ENCODE measurements at regions not wholly inside any gene's neighbourhood (a gene's known extent, or its start where the extent isn't known, plus 50 kb on each side); places are given as distances from the start of the nearest gene placed in this dataset.
"Not testable (repeated sequence)": the region's sequence is repeated elsewhere in the genome, so short reads cannot be mapped to it uniquely, and the experiment has no call there.

DNA sequence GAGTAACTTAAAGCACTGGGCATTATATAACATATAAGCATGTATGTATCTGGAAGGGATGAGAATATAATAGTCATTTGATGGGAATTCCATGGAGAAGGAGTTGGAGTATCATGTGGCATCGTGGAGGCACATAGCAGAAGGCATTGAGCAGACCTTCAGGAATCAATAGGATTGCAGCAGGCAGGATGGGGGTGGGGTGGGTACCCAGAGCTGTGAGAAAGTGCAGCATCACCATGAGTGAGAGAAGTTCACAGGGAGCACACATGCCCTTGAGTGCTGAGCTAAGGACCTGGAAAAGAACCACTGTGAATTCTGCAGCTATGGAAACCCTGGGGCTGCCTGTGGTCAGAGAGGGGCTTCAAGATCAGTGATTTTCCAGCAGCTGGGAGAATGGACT lies 57.3 kb downstream of the MED10 start:
- DNase-seq, result no peak

- DNase-seq, result no peak
Measured at GRCh38 chr5:6319116-6319515, 59.2 kb downstream of the MED10 start.

GRCh38 chr5:6317116-6317798 lies 61.1 kb downstream of the MED10 start:
- no peak for DNase-seq

- DNase-seq, result no peak
Measured at GRCh38 chr5:6315580-6315979, 62.8 kb downstream of the MED10 start.

DNA sequence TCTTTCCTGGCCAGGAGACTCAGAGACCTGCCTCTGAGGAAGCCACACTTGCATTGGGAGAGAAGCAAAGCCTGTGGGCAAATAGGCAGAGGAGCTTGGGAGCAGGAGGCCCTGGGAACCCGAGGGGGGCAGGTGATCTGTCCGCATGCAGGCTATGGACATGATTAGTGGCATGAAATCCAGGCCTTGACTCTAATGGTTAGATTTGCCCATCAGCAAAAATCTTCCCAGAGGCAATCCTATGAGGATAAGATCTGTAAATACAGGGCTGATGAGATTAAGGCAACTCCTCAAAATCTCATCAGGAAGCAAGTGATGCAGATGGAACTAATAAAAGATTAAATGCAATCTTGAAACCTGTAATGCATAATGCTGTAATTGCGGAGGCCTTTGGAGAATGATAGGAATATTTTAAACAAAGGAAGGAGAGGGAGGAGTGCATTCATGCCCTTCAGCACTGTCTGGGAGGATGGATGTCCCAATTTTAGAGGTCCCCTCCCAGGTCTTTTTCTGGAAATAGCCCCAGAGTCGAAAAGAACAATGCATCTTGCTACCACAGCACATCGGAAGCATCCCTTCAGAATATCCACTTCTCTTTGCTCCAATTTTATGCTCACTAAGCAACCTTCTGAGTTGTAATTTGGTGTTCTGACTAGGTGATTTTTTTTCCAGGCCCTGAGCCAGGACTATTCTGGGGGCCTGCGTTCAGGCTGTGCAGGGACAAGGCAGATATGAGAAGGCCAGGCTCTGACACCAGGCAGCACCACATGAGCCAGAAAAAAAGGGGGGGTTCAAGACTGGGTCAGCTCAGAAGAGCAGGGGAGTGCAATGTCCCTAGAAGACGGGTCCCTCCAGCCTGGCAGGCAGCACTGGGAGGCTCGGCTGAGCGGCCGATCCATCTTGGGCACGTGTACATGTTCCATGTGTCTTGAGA lies 66.5 kb downstream of the MED10 start:
- DNase-seq, result no peak

GRCh38 chr5:6309949-6310348 lies 68.4 kb downstream of the MED10 start:
- DNase-seq, result no peak

DNA sequence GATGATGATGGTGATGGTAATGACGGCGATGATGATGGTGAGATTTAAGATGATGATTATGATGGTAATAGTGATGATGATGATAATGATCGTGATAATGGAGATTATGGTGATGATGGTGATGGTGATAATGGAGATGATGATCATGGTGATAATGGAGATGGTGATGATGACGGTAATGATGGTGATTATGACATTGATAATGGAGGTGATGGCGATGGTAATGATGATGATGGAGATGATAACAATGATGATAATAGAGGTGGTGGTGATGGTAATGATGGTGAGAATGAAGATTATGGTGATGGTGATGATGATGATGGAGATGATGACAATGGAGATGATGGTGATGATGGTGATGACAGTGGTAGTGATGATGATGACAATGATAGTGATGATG lies 69.7 kb downstream of the MED10 start:
- no peak for DNase-seq

- peak; percentile 8 to 67 for DNase-seq
Measured at GRCh38 chr5:6307304-6307703, 71.0 kb downstream of the MED10 start.

DNA sequence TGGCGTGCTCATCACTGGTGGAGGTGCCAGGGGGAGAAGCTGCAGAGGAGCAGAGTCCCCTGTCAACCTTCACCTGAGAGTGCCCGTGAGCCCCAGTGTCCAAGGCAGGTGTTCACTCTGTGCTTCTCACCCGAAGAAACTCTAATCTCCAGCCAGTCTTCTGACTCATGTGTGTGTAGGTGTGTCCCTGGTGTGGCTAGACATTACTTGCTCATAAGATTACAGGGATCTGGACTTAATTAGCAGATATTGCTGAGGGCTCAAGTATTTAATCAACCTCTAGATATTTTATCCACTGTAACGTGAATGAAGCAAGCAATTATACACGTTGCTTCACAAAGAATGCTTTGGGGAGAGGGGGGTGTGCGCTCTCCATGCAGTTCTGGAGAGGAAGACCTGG lies 72.5 kb downstream of the MED10 start:
- DNase-seq, result no peak

DNA sequence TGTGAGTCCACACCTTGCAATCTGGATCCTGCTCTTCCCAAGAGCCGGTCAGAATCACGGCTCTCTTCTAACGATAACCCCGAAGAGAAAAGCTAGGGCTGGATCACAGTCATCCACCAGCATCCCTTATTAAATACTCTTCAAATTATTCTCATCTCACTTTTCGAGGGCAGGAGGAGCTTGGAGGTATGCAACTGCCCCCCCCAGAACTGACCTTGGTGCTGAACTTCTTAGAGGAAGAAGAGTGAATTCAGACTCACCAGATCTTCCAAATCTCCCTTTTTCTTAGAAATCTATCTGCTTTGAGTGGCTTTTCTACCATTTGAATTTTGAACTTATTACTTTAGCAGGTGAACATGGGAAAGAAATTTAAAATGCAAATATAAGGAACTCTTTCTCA lies 75.7 kb downstream of the MED10 start:
- no peak for DNase-seq

- peak; percentile 19 to 80 for DNase-seq
Measured at GRCh38 chr5:6302075-6302474, 76.3 kb downstream of the MED10 start.

- DNase-seq, result no peak
Measured at GRCh38 chr5:6296524-6296923, 81.8 kb downstream of the MED10 start.

DNA sequence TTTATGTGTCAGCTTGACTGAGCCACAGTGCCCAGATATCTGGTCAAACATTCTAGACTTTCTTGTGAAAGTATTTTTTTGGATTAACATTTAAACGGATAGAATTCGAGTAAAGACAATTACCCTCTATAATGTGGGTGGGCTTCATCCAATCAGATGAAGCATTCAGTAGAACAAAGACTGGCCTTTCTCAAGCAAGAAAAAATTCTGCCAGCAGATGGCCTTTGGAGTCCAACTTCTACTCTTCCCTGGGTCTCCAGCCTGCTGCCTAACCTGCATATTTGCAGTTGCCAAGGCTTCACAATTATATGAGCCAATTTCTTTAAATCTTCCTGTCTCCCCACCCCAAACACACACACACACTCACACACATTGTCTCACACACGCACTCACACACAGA lies 86.4 kb downstream of the MED10 start:
- DNase-seq, result peak; percentile 62 to 89

- no peak for DNase-seq
Measured at GRCh38 chr5:6289239-6289638, 89.1 kb downstream of the MED10 start.

- DNase-seq, result no peak
Measured at GRCh38 chr5:6287176-6287575, 91.2 kb downstream of the MED10 start.

GRCh38 chr5:6286404-6286803 lies 91.9 kb downstream of the MED10 start:
- DNase-seq, result no peak

DNA sequence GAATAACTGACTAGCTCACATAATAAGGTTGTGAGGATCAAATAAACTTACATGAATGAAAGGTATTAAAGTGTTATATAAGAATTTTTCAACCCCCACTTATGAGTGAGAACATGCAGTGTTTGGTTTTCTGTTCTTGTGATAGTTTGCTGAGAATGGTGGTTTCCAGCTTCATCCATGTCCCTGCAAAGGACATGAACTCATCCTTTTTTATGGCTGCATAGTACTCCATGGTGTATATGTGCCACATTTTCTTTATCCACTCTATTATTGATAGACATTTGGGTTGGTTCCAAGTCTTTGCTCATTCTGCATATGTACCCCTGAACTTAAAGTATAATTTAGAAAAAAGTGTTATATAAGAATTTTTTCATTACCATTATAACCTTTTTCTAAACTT lies 93.9 kb downstream of the MED10 start:
- not testable (repeated sequence) for DNase-seq

DNA sequence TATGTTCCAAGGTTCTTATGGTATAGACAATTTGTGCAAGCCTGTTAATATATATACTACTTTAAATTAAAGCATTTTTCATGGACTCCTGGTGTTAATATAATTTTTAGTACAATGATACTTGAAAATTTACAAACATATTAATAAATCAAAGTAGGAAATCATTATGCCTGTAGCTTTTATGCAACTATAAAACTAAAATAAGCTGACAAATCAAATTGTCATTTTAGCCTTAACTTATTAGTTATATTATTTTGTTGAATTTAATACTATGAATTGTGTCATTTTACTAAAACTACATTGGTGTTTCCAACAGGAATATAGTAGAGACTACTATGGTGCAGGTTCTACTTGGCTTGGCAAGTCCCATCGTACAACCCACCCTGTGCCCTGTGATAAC lies 96.0 kb downstream of the MED10 start:
- DNase-seq, result no peak

GRCh38 chr5:6281818-6282217 lies 96.5 kb downstream of the MED10 start:
- no peak for DNase-seq

- no peak for DNase-seq
Measured at GRCh38 chr5:6280425-6281100, 97.8 kb downstream of the MED10 start.

DNA sequence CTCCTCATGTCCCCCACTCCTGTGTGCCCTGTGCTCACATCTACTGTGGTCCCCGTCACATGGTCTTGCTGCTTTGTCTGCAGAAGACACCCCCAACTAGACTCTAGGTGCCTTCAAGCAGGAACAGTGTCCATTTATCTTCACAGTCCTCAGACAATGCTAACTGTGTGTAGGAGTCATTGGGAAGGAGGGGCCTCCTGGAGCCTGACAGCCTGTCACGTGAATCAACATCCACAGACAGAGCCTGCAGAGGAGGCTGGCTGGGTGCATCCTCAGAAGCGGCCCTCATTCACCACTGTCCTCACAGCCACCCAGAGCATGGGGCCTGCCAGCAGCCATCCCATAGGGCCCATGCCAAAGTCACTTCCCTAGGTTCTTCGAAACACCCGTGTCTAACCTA lies 98.7 kb downstream of the MED10 start:
- DNase-seq, result no peak

- DNase-seq, result no peak
Measured at GRCh38 chr5:6274846-6275543, 103.4 kb downstream of the MED10 start.

GRCh38 chr5:6273749-6274148 lies 104.6 kb downstream of the MED10 start:
- no peak for DNase-seq
